Gastrocnemius medialis (tissue), 4 donors: ENCODE measurements at regions not wholly inside any gene's neighbourhood (a gene's known extent, or its start where the extent isn't known, plus 50 kb on each side); places are given as distances from the start of the nearest gene placed in this dataset.

ENCODE experiments used
- POLR2A ChIP-seq, 2 donors: fragments of 450-650 bp; IDR thresholded peaks; one replicate each; pipeline ENCODE4 v1.6.1; 2017; ENCODE audit warnings: antibody characterized with exemption in 2 of 2, mild to moderate bottlenecking in 2 of 2, moderate library complexity in 2 of 2
- TF ChIP-seq, protein P1 (sequence below), 5 experiments: fragments of 450-650 bp in 3 of 5; fragments of 200-600 bp in 2 of 5; sonication (generic) in 2 of 5; IDR thresholded peaks in 4 of 5; conservative IDR thresholded peaks in 1 of 5; 1 replicate in 4 of 5; 2 replicates in 1 of 5; pipeline ENCODE4 v1.5.1; 2016 to 2019; ENCODE audit warnings: antibody characterized with exemption in 5 of 5, mild to moderate bottlenecking in 3 of 5, moderate library complexity in 3 of 5

DNA sequence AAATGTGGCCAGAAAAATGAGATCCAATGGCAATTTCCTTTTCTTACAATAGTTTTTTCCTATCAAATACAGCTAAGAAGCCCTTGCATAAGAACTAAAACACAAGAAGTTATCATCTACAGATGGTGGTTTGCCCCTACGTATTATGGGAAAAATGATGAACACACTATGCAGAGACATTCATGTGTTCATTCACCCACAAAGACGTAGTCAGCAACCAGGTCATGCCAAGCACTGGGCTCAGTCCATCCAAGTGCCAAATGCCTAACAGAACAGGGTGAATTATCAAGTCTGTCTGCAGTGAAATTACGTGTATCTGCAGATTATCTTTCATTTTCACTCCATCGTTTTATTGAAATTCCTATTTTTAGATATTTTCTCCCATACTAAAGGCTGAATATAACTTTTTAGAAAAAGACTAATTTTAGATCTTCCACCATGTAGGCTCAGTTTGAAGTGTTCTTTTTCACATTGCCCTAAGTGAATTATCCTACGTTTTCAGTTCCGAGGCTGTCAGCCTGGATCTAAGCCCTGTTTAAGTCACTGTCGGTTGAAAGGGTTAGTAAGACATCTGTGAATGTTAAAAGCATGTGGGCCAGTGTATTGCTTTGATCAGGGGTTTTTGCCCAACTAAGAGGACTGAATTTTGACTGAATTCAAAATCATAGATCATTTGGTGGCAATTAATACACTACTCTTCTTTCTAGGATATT is 78.1 kb upstream of the DHX40 start:
- TF ChIP-seq POLR2A (IDR thresholded peaks at IDR 0.05) = no peak
- TF ChIP-seq, protein P1, sequence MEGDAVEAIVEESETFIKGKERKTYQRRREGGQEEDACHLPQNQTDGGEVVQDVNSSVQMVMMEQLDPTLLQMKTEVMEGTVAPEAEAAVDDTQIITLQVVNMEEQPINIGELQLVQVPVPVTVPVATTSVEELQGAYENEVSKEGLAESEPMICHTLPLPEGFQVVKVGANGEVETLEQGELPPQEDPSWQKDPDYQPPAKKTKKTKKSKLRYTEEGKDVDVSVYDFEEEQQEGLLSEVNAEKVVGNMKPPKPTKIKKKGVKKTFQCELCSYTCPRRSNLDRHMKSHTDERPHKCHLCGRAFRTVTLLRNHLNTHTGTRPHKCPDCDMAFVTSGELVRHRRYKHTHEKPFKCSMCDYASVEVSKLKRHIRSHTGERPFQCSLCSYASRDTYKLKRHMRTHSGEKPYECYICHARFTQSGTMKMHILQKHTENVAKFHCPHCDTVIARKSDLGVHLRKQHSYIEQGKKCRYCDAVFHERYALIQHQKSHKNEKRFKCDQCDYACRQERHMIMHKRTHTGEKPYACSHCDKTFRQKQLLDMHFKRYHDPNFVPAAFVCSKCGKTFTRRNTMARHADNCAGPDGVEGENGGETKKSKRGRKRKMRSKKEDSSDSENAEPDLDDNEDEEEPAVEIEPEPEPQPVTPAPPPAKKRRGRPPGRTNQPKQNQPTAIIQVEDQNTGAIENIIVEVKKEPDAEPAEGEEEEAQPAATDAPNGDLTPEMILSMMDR (IDR thresholded peaks at IDR 0.05 in 4 of 5, conservative IDR thresholded peaks at IDR 0.05 in 1 of 5) = no peak
